HL-60/S4 (cell line): ENCODE measurements at regions not wholly inside any gene's neighbourhood (a gene's known extent, or its start where the extent isn't known, plus 50 kb on each side); places are given as distances from the start of the nearest gene placed in this dataset.
"Not testable (repeated sequence)": the region's sequence is repeated elsewhere in the genome, so short reads cannot be mapped to it uniquely, and the experiment has no call there.

Experiments
- in situ Hi-C: fragments of 300-500 bp; cut with MboI; formaldehyde crosslinking; loops from 2 replicates; pipeline ENCODE4 v1.14.3; 2022; ENCODE audit warnings: low sequenced_read_pairs

- in situ Hi-C loops, result no loop called here
Measured at GRCh38 chr10:35780970-35781642, 139.0 kb upstream of the FZD8 start.

DNA sequence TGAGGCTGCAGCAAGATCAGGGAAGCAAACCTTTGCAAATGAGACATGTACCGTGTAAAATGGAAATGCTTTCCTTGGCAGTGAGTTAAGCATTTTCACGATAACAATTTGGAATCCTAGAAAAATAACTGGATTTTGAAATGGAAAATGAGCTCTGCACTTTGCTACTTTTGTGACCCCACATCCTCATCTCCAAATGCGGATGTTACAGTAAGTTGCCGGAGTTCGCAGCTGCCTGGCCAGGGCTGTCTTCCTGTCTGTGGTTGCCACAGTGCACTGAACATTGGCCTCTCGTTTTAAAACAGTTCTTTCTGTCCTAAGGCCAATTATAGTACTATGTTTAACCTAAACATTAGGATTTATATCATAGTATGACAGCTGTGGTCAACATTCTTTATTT lies 136.2 kb upstream of the FZD8 start:
- in situ Hi-C loops, result no loop called here

- in situ Hi-C loops, result not testable (repeated sequence)
Measured at GRCh38 chr10:35776557-35776956, 134.5 kb upstream of the FZD8 start.

DNA sequence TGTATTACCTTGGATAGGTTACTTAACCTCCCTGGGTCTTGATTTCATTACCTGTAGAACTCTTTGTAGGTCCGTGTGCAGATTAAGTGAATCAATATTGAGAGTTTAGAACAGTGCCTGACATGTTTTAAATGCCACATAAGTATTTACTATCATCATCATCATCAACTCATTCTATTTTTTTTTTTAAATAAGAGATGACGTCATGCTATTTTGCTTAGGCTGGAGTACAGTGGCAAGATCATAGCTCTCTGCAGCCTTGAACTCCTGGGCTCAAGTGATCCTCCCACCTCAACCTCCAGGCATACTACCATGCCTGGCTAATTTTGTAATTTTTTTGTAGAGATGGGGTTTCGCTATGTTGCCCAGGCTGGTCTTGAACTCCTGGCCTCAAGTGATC lies 132.0 kb upstream of the FZD8 start:
- in situ Hi-C loops, result no loop called here

GRCh38 chr10:35770817-35771355 lies 128.8 kb upstream of the FZD8 start:
- in situ Hi-C loops, result no loop called here

DNA sequence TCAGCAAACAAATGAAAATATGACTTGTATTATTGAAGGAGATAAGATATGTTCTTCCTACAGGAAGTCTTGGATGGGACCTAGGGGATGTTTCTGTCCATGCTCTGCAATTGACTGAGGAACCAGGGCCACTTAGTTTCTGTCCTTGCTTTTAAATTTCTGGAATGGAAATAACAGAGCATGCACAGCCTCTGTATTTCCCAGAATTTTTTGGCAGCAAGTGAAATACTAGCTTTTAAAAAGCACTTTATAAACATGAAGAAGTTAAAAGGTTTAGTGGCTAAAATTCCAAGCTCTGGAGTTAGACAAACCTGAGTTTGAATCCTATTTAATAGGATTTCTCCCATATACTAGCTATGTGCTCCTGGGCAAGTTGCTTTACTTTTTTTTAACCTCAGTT lies 127.7 kb upstream of the FZD8 start:
- in situ Hi-C loops, result no loop called here

DNA sequence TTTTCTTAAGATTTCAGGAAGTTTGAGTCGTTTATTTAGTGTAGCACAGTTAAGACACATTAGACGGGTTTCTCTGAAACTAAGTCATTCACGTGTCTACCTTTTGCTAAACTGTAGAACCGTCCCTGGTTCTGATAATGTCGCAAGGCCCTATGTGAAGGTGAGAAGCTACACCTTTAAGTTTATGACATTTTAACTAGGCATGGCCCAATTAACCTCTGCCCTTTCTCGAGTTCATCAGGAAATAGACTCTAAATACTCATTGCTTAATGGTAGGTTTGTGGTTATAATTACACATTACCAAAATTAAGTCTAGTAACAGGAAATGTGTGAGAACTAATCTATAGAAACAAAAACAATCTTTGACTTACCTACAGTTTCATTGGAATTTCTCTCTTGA lies 126.6 kb upstream of the FZD8 start:
- in situ Hi-C loops, result no loop called here

DNA sequence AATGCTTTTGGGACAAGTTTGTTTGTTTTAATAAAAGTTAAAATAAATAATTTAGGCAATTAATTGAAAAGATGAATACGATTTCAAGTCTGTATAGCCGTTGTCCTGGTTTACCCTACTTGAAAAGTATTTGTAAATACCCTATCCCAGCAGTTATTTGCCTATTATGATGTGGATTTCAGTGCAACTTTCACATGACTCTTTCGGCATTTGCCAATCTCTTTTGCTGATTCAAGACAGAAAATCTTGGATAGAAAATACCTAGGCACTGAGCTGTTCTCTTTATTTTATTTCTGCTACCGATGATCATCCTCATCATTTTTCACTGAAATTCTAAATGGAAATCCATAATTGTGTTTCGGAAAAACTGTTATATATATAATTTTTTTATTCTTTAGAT lies 125.9 kb upstream of the FZD8 start:
- in situ Hi-C loops, result no loop called here

GRCh38 chr10:35765996-35766395 lies 123.9 kb upstream of the FZD8 start:
- in situ Hi-C loops, result no loop called here

DNA sequence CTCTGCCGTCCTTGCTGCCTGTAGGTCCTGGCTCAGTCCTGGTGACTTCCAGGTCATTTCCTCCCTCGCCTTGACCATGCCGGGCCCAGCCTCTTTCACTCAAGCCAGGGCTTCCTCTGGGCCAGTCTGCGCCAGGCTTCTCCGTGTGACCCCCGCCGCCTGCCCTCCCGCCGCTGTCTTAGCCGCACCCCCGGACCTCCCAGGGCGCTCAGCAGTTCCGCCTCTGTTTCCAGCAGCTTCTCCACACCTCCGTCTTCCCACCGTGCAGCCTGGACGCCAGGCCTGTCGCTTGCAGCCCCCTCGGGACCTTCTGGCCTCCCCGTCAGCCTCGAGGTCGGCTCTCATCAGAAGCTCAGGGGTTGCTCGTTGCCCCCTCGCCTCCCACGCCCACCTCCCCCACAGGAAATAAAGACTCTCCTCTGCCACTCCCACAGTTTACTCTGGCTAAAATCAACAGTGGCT lies 123.0 kb upstream of the FZD8 start:
- in situ Hi-C loops, result no loop called here

DNA sequence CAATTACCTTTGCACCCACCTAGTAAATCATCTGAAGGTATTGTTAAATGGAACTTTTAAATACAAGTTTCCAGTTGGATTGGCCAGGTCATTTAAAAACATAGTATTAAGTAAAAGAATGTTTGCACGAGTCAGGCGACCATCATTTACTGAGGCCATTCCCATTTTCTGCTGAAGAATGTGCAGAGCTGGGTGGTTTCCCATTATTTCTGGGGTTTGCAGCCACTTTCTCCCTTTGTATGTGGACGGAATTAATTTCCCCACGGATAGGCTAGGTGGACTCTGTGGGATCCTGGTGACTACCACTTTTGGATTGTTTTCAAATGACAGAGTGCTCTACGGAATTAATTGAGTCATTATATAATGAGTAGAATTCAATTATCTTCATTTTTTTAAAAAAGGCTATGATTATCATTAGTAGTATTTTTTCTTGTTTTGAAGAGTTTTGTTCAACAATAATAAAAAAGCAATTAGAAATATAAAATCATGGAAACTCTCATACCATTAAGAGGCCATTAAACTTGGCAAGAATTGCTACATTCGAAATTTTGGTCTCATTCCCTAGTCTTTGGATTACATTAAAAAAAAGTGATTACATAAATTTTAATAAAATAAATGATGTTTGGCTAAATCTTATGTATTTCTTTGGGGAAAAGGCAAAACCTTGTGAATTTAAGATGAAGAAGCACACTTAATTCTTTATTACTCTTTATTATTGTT lies 120.4 kb upstream of the FZD8 start:
- in situ Hi-C loops, result no loop called here

GRCh38 chr10:35758076-35758475 lies 116.0 kb upstream of the FZD8 start:
- in situ Hi-C loops, result no loop called here

GRCh38 chr10:35754519-35754918 lies 112.4 kb upstream of the FZD8 start:
- in situ Hi-C loops, result no loop called here

DNA sequence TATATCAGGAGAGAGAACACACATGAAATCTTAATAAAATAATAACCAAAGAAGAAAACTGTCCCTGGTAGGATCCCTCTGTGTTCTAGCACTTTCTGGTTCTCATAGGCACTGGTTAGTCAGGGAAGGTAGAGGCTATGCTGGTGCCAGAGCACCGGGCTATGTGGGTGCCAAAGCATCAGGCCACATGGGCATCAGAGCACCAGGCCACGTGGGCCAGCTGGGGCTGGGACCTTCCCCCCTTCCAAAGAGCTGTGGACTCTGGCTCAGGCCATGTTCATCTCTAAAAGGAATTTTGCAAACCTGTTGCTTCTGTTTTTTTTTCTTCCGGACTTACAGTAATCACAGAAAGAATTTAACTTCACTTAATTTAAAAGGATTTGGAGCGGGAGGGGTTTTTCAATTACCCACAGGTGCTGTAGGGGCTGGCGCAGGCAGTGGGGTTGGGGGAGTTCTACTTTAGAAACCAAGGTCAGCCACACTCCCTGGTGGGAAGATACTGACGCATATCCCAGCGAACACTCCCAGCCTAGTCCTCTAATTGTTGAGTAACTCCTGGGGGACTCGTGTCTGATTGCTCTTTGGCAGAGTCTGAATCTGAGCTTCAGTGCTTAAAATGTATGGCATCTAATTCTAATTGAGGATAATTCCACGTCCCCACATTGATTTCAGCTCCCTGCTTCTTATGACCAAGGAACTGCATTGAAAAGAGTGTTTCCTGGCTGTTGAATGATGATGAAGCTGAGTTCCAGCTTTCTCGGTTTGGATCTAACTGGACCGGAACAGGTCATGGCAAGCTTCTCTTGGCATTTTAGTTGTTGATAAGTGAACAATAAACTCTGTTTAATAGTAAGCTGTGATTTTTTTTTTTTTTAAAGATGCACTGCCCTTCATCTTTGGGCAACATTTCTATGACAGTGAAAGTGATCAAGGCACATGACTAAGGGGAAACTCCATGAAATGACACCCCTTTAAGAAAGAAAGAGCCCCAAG lies 110.7 kb upstream of the FZD8 start:
- in situ Hi-C loops, result no loop called here

- in situ Hi-C loops, result no loop called here
Measured at GRCh38 chr10:35751347-35751746, 109.3 kb upstream of the FZD8 start.

- in situ Hi-C loops, result no loop called here
Measured at GRCh38 chr10:35749230-35749629, 107.1 kb upstream of the FZD8 start.

GRCh38 chr10:35745617-35746403 lies 103.7 kb upstream of the FZD8 start:
- in situ Hi-C loops, result no loop called here

DNA sequence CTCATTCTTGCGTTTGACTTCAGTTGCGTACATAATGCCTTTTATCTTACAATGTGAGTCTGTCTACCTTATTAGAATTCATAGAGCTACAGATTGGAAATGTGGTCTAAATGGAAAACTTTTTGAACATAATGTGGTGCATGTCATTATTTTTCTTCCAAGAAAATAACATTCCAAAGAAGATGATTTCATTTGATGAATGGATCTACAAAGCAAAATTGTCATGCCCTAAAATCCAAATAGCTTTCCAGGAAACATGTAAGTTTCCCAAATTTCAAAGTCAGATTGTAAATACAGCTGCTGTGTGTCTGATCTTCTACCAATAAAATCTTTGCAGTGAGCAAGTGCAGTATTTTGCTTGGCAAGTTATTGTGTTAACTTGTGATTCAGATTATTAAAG lies 101.8 kb upstream of the FZD8 start:
- in situ Hi-C loops, result no loop called here

- in situ Hi-C loops, result no loop called here
Measured at GRCh38 chr10:35743351-35743750, 101.3 kb upstream of the FZD8 start.

DNA sequence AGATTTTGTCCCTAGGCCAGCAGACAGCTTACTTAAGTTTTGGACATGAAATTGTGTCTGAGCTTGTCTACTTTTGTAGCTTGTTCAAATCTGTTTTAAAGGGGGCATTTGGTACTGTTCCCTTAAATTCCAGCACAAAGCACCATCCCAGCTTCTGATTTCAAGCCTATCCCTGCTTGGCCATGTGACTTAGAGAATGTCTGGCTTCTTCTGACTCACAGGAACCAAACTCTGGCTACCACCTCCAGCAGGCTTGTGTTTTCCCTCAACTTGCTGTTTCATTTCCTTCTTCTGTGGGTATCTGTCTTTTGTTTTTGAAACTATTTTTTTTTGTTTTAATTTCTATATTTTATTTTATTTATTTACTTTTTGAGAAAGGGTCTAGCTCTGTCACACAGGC lies 97.9 kb upstream of the FZD8 start:
- in situ Hi-C loops, result no loop called here
